IgD-negative memory B cell (primary cell): ENCODE measurements at regions not wholly inside any gene's neighbourhood (a gene's known extent, or its start where the extent isn't known, plus 50 kb on each side); places are given as distances from the start of the nearest gene placed in this dataset.
"Not testable (repeated sequence)": the region's sequence is repeated elsewhere in the genome, so short reads cannot be mapped to it uniquely, and the experiment has no call there.

Experiments used
- H3K27ac Mint-ChIP-seq, 3 donors: one replicate each; pipeline ENCODE4 v1.8.0; 2020 to 2022; ENCODE audit warnings: mild to moderate bottlenecking in 3 of 3, mixed read lengths in 3 of 3, moderate library complexity in 1 of 3
- H3K27me3 Mint-ChIP-seq: one replicate; pipeline ENCODE4 v1.8.0; 2021; ENCODE audit warnings: mixed read lengths
- H3K36me3 Mint-ChIP-seq: one replicate; pipeline ENCODE4 v1.8.0; 2020; ENCODE audit warnings: mild to moderate bottlenecking, mixed read lengths
- H3K4me1 Mint-ChIP-seq, 3 donors: one replicate each; pipeline ENCODE4 v1.8.0; 2020 to 2022; ENCODE audit warnings: mixed read lengths in 3 of 3, mild to moderate bottlenecking in 1 of 3
- H3K4me3 Mint-ChIP-seq, 4 donors: one replicate each; pipeline ENCODE4 v1.8.0; 2020 to 2022; ENCODE audit warnings: mild to moderate bottlenecking in 4 of 4, mixed read lengths in 4 of 4, moderate library complexity in 3 of 4
- H3K9me3 Mint-ChIP-seq, 3 donors: one replicate each; pipeline ENCODE4 v1.8.0; 2020 to 2021; ENCODE audit warnings: mixed read lengths in 3 of 3, mild to moderate bottlenecking in 1 of 3

DNA sequence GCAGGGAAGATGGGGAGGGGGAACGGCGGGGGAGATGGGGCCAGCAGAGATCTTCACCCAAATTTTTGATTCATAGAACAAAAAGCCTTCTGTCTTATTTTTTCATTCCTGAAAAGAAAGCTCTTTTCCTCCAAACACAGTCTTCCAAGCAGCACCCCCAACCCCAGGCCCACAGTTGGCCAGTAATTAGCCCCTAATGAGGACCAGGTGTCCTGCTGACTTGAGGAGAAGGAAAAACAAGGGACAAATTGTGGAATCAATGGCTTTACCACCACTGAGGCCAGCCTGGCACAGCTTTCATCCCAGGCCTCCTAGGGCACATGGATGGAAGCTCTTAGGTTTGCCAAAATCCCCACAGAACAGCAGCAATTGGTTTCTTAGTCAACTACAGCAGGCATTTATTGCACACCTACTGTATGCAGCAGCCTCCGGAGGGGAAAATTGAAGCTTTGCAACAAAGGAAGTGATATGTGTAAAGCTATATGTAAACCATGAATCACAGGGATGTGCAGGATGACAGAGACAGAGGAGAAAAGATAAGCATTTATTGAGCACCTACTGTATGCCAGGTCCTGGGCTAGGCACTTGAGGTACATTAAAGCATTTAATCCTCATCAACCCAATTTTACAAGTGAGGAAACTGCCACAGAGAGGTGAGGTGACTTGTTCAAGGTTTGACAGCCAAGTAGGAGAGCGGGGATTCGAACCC is 199.5 kb downstream of the TBC1D2B start:
- Mint-ChIP-seq H3K4me1 (no peaks in the 10 kb centered on the region), H3K27ac (no peak overlapping the region), H3K36me3 (no peaks in the 10 kb centered on the region), H3K9me3 (no peaks in the 10 kb centered on the region), H3K4me3 (no peak overlapping the region), H3K27me3 (no peaks in the 10 kb centered on the region)

DNA sequence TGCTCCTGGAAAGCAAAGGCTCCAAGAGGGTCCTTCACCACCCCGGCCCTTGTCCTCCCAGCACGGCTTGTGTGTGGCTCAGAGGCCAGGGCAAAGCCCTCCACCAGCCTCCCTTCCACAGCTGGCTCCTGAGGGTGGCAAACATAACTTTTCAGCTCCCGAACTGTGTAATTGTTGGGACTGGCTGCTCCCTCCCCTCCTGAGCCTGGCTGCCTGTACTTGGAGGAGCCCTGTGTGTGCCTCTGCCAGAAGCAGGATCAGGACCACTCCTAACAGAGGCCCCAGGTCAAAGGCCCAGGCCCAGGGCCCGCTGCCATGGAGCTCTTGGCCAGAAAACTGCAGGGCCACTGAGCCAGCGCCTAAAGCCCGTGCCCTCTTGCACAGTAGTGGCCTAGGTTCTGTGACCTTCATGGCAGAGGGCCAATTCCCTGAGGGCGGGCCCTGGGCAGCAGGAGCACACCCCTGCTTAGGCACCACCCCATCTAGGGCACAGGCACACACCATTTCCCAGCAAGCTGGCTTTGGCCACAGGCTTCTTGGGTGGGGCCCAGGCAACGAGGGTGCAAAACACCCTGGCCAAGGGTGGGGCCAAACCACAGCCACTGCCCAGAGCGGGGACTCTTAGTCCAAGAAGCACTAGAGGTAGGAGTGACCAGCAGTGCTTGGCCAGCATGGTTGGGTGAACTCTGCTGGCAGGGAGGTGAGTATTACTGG is 201.2 kb downstream of the TBC1D2B start:
- not testable (repeated sequence) for H3K4me3 Mint-ChIP-seq, H3K27me3 Mint-ChIP-seq, H3K36me3 Mint-ChIP-seq, H3K4me1 Mint-ChIP-seq, H3K9me3 Mint-ChIP-seq, H3K27ac Mint-ChIP-seq

DNA sequence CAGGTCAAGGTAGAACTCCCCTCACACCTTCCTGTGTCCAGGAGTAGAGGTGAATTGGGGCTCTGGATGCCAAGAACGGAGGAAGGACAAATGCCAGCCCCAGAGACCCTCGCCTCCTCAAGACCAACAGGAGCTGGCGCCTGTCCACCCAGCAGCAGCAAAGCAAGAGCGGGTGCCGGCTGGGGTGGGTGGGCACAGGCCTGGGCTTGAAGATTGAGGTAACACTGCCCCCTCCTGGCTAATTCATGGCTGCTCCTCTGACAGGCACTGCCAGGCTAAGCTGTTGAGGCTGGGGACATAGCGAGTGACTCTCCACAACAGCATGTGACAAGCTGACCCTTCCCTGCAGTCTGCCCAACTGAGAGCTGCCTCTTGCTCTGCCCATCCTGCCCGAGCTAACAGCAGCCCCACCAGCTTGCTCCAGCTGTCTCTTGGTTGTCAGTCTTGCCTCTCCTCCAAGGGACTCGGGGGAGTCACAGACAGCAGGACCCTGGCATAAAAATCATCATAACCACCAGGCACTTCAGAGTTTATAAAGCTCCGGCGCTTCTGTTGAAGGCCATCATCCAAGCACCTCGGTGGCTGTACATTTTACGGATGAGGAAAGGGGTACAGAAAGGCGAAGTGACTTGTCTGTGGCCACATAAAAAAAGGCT is 202.3 kb downstream of the TBC1D2B start:
- not testable (repeated sequence) for H3K27ac Mint-ChIP-seq, H3K36me3 Mint-ChIP-seq, H3K27me3 Mint-ChIP-seq, H3K9me3 Mint-ChIP-seq, H3K4me1 Mint-ChIP-seq, H3K4me3 Mint-ChIP-seq

GRCh38 chr15:77874063-77874462 is 203.4 kb downstream of the TBC1D2B start:
- Mint-ChIP-seq H3K27ac (no peak overlapping the region), H3K36me3 (no peaks in the 10 kb centered on the region), H3K9me3 (peaks cover 0 to 2% (median 0%) of the 10 kb centered on the region in 3 donors), H3K4me1 (peaks cover 0 to 2% (median 0%) of the 10 kb centered on the region in 3 donors), H3K27me3 (peaks cover 4% of the 10 kb centered on the region), H3K4me3 (no peak overlapping the region)

GRCh38 chr15:77872521-77873425 is 204.7 kb downstream of the TBC1D2B start:
- H3K4me1 Mint-ChIP-seq, H3K36me3 Mint-ChIP-seq, H3K27me3 Mint-ChIP-seq, H3K27ac Mint-ChIP-seq, H3K4me3 Mint-ChIP-seq, H3K9me3 Mint-ChIP-seq: not testable (repeated sequence)

DNA sequence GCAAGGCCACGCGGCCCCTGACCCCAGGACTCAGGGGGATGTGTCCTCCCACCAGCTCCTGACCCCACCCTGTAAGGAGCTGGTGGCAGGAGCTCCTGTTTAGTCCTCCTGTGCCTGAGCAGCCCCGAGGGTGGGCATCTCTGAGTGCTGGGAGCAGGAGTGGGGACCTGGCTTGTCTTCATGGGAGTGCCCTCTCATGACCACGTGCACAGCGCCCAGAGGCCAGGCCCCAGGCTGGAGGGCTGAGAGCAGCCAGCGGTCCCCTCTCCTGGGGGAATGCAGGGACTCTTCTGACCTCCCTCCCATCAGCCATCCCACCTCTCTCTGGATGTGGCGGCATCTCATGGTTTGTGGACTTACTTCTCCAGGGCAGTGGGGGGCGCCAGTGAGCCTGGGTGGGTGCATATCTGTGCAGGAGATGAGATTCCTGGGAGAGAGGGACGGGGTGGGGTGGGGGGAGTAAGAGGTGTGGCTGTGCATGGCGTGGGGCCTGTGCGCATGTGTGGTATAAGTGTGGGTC is 205.6 kb downstream of the TBC1D2B start:
- peaks cover 4% of the 10 kb centered on the region for H3K27me3 Mint-ChIP-seq
- H3K4me3 Mint-ChIP-seq = no peak overlapping the region
- no peak overlapping the region for H3K27ac Mint-ChIP-seq

DNA sequence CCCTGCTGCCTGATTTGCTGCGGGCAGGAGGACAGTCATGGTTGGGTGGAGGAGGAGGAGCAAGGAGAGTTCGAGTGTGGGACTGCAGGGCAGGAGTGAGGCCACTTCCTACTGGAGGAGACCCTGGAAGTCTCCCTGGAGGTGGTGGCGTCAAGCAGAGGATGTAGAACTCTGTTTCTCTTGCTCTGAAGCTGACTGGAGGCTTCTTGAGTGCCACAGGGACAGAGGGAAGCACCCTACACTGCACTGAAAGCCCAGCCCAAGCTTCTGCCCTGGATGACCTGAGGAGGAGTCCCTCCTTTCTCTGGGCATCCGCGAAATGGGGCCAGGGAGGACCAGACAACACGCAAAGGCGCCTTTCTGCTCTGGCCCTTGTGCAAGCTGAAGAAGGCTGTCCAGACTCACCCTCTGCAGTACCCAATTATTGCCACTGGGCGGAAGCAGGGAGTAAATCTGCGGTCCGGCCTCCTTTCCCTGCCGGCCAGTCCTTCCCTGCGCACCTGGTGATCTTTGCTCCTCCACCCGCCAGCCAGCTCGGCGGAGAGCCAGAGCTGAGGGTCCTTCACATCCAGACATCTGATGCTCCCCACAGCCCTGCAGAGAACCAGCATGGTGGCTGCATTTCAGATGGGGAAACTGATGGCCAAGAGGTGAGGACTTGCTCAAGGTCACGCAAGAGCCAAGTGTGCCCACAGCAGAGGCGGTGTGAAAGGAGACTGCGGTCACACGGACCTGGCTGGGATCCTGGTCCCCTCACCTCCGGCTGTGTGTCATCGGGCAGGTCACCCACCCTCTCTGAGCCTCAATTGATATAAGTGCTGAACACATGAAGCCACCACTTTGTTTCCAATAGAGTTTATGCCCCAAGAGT is 207.1 kb downstream of the TBC1D2B start:
- Mint-ChIP-seq H3K4me1 (peaks cover 0 to 2% (median 0%) of the 10 kb centered on the region in 3 donors), H3K9me3 (peaks cover 0 to 2% (median 0%) of the 10 kb centered on the region in 3 donors), H3K27ac (peak overlapping the region in 1 of 3 donors; percentile 63), H3K36me3 (no peaks in the 10 kb centered on the region), H3K4me3 (no peak overlapping the region), H3K27me3 (peaks cover 4% of the 10 kb centered on the region)

More for the DNA sequence above, 205.6 kb downstream of the TBC1D2B start:
- no peaks in the 10 kb centered on the region for H3K36me3 Mint-ChIP-seq
- H3K9me3 Mint-ChIP-seq = peaks cover 0 to 2% (median 0%) of the 10 kb centered on the region in 3 donors
- peaks cover 0 to 2% (median 0%) of the 10 kb centered on the region in 3 donors for H3K4me1 Mint-ChIP-seq

- Mint-ChIP-seq H3K27me3 (peaks cover 5% of the 10 kb centered on the region), H3K4me3 (no peak overlapping the region), H3K27ac (no peak overlapping the region), H3K4me1 (peaks cover 0 to 2% (median 0%) of the 10 kb centered on the region in 3 donors), H3K9me3 (peaks cover 0 to 4% (median 0%) of the 10 kb centered on the region in 3 donors), H3K36me3 (no peaks in the 10 kb centered on the region)
These were observed 208.3 kb downstream of the TBC1D2B start for GRCh38 chr15:77869021-77869895.

GRCh38 chr15:77868048-77868629 is 209.4 kb downstream of the TBC1D2B start:
- not testable (repeated sequence) for H3K4me3 Mint-ChIP-seq, H3K9me3 Mint-ChIP-seq, H3K36me3 Mint-ChIP-seq, H3K4me1 Mint-ChIP-seq, H3K27ac Mint-ChIP-seq
- H3K27me3 Mint-ChIP-seq = peaks cover 15% of the 10 kb centered on the region

- Mint-ChIP-seq H3K9me3 (peaks cover 0 to 4% (median 0%) of the 10 kb centered on the region in 3 donors), H3K36me3 (no peaks in the 10 kb centered on the region), H3K4me1 (peaks cover 0 to 2% (median 0%) of the 10 kb centered on the region in 3 donors), H3K4me3 (no peak overlapping the region), H3K27ac (no peak overlapping the region), H3K27me3 (peaks cover 16% of the 10 kb centered on the region)
These were observed 210.1 kb downstream of the TBC1D2B start for GRCh38 chr15:77867266-77868047.

- H3K27ac Mint-ChIP-seq = no peak overlapping the region
- H3K4me3 Mint-ChIP-seq = no peak overlapping the region
- no peaks in the 10 kb centered on the region for H3K36me3 Mint-ChIP-seq
- peaks cover 16% of the 10 kb centered on the region for H3K27me3 Mint-ChIP-seq
- H3K4me1 Mint-ChIP-seq = peaks cover 0 to 2% (median 0%) of the 10 kb centered on the region in 3 donors
- peaks cover 0 to 4% (median 0%) of the 10 kb centered on the region in 3 donors for H3K9me3 Mint-ChIP-seq
These were observed 210.8 kb downstream of the TBC1D2B start for GRCh38 chr15:77866596-77867125.

DNA sequence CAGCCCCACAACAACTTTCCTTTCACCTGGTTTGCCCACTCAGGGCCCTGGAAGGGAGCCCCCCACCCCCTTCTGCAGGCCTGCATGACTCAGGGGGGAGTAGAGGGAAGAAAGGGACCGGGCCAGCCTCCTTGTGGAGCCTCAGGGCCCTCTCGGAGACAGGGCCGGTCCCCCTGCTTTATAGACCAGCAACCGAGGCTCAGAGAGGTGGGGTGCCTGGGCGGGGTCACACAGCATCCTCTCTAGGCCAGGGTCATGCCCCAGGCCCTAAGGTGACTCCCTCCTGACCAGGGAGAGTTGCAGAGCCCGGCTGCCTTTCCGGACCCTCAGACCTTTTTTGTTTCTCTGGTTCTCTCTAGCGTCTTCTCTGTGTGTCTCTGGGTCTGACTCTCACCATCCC is 211.3 kb downstream of the TBC1D2B start:
- peaks cover 16% of the 10 kb centered on the region for H3K27me3 Mint-ChIP-seq
- H3K27ac Mint-ChIP-seq = no peak overlapping the region
- no peaks in the 10 kb centered on the region for H3K36me3 Mint-ChIP-seq
- peaks cover 0 to 2% (median 0%) of the 10 kb centered on the region in 3 donors for H3K4me1 Mint-ChIP-seq
- H3K9me3 Mint-ChIP-seq = peaks cover 0 to 4% (median 0%) of the 10 kb centered on the region in 3 donors
- H3K4me3 Mint-ChIP-seq = no peak overlapping the region
